ENCODE measurements at regions not wholly inside any gene's neighbourhood (a gene's known extent, or its start where the extent isn't known, plus 50 kb on each side); places are given as distances from the start of the nearest gene placed in this dataset.

- Histone ChIP-seq H3K27me3 (ENCODE audit: insufficient read depth) (no peaks in the 10 kb centered on the region), H3K27ac (ENCODE audit: low read depth in 2 of 2, low read length in 1 of 2) (no peak overlapping the region), H3K9me3 (no peaks in the 10 kb centered on the region), H3K36me3 (replicated peaks in 1 of 2; ENCODE audit: control insufficient read depth in 1 of 2, insufficient read depth in 2 of 2, low read length in 1 of 2) (no peaks in the 10 kb centered on the region), H3K4me2 (no peak overlapping the region), H3K9ac (no peak overlapping the region), H3K9me2 (no peaks in the 10 kb centered on the region), H2AFZ (ENCODE audit: low read depth) (no peak overlapping the region), H3K4me3 (ENCODE audit: low read depth in 2 of 2, low read length in 1 of 2) (no peak overlapping the region), H3F3A (replicated peaks; ENCODE audit: insufficient read depth) (no peaks in the 10 kb centered on the region), H3K4me1 (ENCODE audit: control insufficient read depth in 1 of 2, insufficient read depth in 2 of 2, low read depth in 1 of 2, low read length in 1 of 2) (peaks cover 0 to 4% of the 10 kb centered on the region in 2 experiments; a peak in 2 of 4 replicates), H4K20me1 (ENCODE audit: insufficient read depth) (no peaks in the 10 kb centered on the region), H3K79me2 (ENCODE audit: insufficient read depth) (no peaks in the 10 kb centered on the region)
- ChIA-PET POLR2A (no interaction called here), CTCF (no interaction called here)
- 26% methylated on average over 2 of the region's 2 CpGs for WGBS (ENCODE audit: low lambda C conversion rate)
- TF ChIP-seq ZBTB33 (IDR thresholded peaks at IDR 0.05; ENCODE audit: borderline replicate concordance, low read depth) (no peak), POLR2AphosphoS5 (IDR thresholded peaks at IDR 0.05; ENCODE audit: low read depth, low read length) (no peak), ELF1 (IDR thresholded peaks at IDR 0.05) (no peak), RAD21 (IDR thresholded peaks at IDR 0.05; ENCODE audit: low read length) (no peak), NRF1 (IDR thresholded peaks at IDR 0.05; ENCODE audit: low read depth, low read length) (no peak), FOXM1 (IDR thresholded peaks at IDR 0.05; ENCODE audit: low read depth) (no peak), CTCF (IDR thresholded peaks at IDR 0.05) (no peak), IRF3 (IDR thresholded peaks at IDR 0.05; ENCODE audit: low read depth, low read length) (no peak), RCOR1 (IDR thresholded peaks at IDR 0.05; ENCODE audit: low read length) (no peak), YY1 (IDR thresholded peaks at IDR 0.05; ENCODE audit: low read depth) (no peak), CHD2 (IDR thresholded peaks at IDR 0.05; ENCODE audit: low read length, partially characterized antibody) (no peak), MXI1 (IDR thresholded peaks at IDR 0.05; ENCODE audit: low read depth, low read length) (no peak), GATA2 (CRISPR knock-in tag; IDR thresholded peaks at IDR 0.05) (no peak), RFX5 (IDR thresholded peaks at IDR 0.05; ENCODE audit: low read length) (no peak), USF1 (IDR thresholded peaks at IDR 0.05; ENCODE audit: borderline replicate concordance, low read depth) (no peak), FOXJ3 (CRISPR knock-in tag; IDR thresholded peaks at IDR 0.05) (no peak), SIN3A (IDR thresholded peaks at IDR 0.05; ENCODE audit: borderline replicate concordance, low read depth, low read length) (no peak), EP300 (IDR thresholded peaks at IDR 0.05; ENCODE audit: borderline replicate concordance in 1 of 2, low read depth in 1 of 2, low read length in 1 of 2) (no peak), FOSL2 (IDR thresholded peaks at IDR 0.05; ENCODE audit: borderline replicate concordance, low read depth) (no peak)
- TF ChIP-seq, protein P1, sequence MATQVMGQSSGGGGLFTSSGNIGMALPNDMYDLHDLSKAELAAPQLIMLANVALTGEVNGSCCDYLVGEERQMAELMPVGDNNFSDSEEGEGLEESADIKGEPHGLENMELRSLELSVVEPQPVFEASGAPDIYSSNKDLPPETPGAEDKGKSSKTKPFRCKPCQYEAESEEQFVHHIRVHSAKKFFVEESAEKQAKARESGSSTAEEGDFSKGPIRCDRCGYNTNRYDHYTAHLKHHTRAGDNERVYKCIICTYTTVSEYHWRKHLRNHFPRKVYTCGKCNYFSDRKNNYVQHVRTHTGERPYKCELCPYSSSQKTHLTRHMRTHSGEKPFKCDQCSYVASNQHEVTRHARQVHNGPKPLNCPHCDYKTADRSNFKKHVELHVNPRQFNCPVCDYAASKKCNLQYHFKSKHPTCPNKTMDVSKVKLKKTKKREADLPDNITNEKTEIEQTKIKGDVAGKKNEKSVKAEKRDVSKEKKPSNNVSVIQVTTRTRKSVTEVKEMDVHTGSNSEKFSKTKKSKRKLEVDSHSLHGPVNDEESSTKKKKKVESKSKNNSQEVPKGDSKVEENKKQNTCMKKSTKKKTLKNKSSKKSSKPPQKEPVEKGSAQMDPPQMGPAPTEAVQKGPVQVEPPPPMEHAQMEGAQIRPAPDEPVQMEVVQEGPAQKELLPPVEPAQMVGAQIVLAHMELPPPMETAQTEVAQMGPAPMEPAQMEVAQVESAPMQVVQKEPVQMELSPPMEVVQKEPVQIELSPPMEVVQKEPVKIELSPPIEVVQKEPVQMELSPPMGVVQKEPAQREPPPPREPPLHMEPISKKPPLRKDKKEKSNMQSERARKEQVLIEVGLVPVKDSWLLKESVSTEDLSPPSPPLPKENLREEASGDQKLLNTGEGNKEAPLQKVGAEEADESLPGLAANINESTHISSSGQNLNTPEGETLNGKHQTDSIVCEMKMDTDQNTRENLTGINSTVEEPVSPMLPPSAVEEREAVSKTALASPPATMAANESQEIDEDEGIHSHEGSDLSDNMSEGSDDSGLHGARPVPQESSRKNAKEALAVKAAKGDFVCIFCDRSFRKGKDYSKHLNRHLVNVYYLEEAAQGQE (IDR thresholded peaks at IDR 0.05; ENCODE audit: low read depth, low read length): no peak
- DNase-seq: no peak
Measured at GRCh38 chr3:155239960-155240359, 53.5 kb downstream of the STRIT1 start.
